H9 (cell line): ENCODE measurements at regions not wholly inside any gene's neighbourhood (a gene's known extent, or its start where the extent isn't known, plus 50 kb on each side); places are given as distances from the start of the nearest gene placed in this dataset.

Source experiments
- DNase-seq: peaks from one replicate; pipeline ENCODE4 v3.0.0-alpha.2; 2017
- H2AFZ ChIP-seq: one replicate; pipeline ENCODE4 v1.6.1; 2013; ENCODE audit warnings: mild to moderate bottlenecking, low read length, control low read depth, moderate library complexity
- H2AK5ac ChIP-seq: 2 replicates; pipeline ENCODE4 v1.6.1; 2013; ENCODE audit warnings: low read length, control low read depth, mixed read lengths; ENCODE audit not compliant: insufficient read length
- H2BK120ac ChIP-seq: one replicate; pipeline ENCODE4 v1.6.1; 2013; ENCODE audit warnings: low read depth, mild to moderate bottlenecking, low read length, control low read depth, inconsistent platforms; ENCODE audit not compliant: poor library complexity, severe bottlenecking
- H2BK12ac ChIP-seq: 2 replicates; pipeline ENCODE4 v1.6.1; 2013; ENCODE audit warnings: low read length, control low read depth, mixed read lengths, low read depth; ENCODE audit not compliant: insufficient read length
- H2BK15ac ChIP-seq: 2 replicates; pipeline ENCODE4 v1.6.1; 2013; ENCODE audit warnings: low read depth, low read length, control low read depth
- H2BK20ac ChIP-seq: one replicate; pipeline ENCODE4 v1.6.1; 2013; ENCODE audit warnings: low read depth, mild to moderate bottlenecking, low read length, control low read depth, inconsistent platforms; ENCODE audit not compliant: poor library complexity, severe bottlenecking
- H2BK5ac ChIP-seq: 2 replicates; pipeline ENCODE4 v1.6.1; 2013; ENCODE audit warnings: low read length, control low read depth, mixed read lengths; ENCODE audit not compliant: insufficient read length
- H3K14ac ChIP-seq: 2 replicates; pipeline ENCODE4 v1.6.1; 2013; ENCODE audit warnings: low read length, control low read depth; ENCODE audit not compliant: insufficient read depth
- H3K18ac ChIP-seq: 2 replicates; pipeline ENCODE4 v1.6.1; 2013; ENCODE audit warnings: low read depth, mild to moderate bottlenecking, mixed read lengths, low read length, control low read depth; ENCODE audit not compliant: insufficient read length
- H3K23ac ChIP-seq: 2 replicates; pipeline ENCODE4 v1.6.1; 2013; ENCODE audit warnings: low read length, control low read depth, mixed read lengths, low read depth; ENCODE audit not compliant: insufficient read length
- H3K23me2 ChIP-seq: 2 replicates; pipeline ENCODE4 v1.6.1; 2013; ENCODE audit warnings: low read depth, mild to moderate bottlenecking, mixed read lengths, low read length, control low read depth; ENCODE audit not compliant: insufficient read length, poor library complexity, severe bottlenecking
- H3K27ac ChIP-seq: 2 replicates; pipeline ENCODE4 v1.5.1; 2013; ENCODE audit warnings: low read length, control low read depth, mixed read lengths, low read depth; ENCODE audit not compliant: insufficient read length
- H3K27me3 ChIP-seq: 2 replicates; pipeline ENCODE4 v1.6.1; 2013; ENCODE audit warnings: low read length, control low read depth, inconsistent platforms; ENCODE audit not compliant: insufficient read depth
- H3K4ac ChIP-seq: 2 replicates; pipeline ENCODE4 v1.6.1; 2013; ENCODE audit warnings: low read depth, mild to moderate bottlenecking, control low read depth, inconsistent platforms, low read length, moderate library complexity
- H3K4me1 ChIP-seq: 2 replicates; pipeline ENCODE4 v1.6.1; 2013; ENCODE audit warnings: low read length, control low read depth, inconsistent platforms; ENCODE audit not compliant: insufficient read depth
- H3K4me2 ChIP-seq: 2 replicates; pipeline ENCODE4 v1.6.1; 2013; ENCODE audit warnings: low read length, control low read depth, mixed read lengths; ENCODE audit not compliant: insufficient read length, insufficient read depth
- H3K56ac ChIP-seq: 2 replicates; pipeline ENCODE4 v1.6.1; 2013; ENCODE audit warnings: low read depth, mild to moderate bottlenecking, mixed read lengths, low read length, control low read depth; ENCODE audit not compliant: insufficient read length
- H3K79me1 ChIP-seq: 2 replicates; pipeline ENCODE4 v1.6.1; 2013; ENCODE audit warnings: low read depth, mild to moderate bottlenecking, moderate library complexity, low read length, control low read depth, inconsistent platforms; ENCODE audit not compliant: insufficient read depth, poor library complexity, severe bottlenecking
- H3K79me2 ChIP-seq: 2 replicates; pipeline ENCODE4 v1.6.1; 2013; ENCODE audit warnings: low read length, control low read depth, inconsistent platforms; ENCODE audit not compliant: insufficient read depth
- H3K9ac ChIP-seq: 2 replicates; pipeline ENCODE4 v1.6.1; 2013; ENCODE audit warnings: low read length, control low read depth, mixed read lengths; ENCODE audit not compliant: insufficient read length; ENCODE audit errors: extremely low read depth
- H3K9me3 ChIP-seq: one replicate; pipeline ENCODE4 v1.6.1; 2013; ENCODE audit warnings: low read depth, low read length, inconsistent platforms; ENCODE audit not compliant: control insufficient read depth
- H3T11ph ChIP-seq: one replicate; pipeline ENCODE4 v1.6.1; 2013; ENCODE audit warnings: mild to moderate bottlenecking, low read length, control low read depth, inconsistent platforms
- H4K20me1 ChIP-seq: one replicate; pipeline ENCODE4 v1.6.1; 2013; ENCODE audit not compliant: control insufficient read depth, insufficient read length, insufficient read depth
- H4K5ac ChIP-seq: 2 replicates; pipeline ENCODE4 v1.6.1; 2013; ENCODE audit warnings: low read depth, mild to moderate bottlenecking, mixed read lengths, low read length, control low read depth; ENCODE audit not compliant: insufficient read length
- H4K8ac ChIP-seq: replicated peaks from 2 replicates; pipeline ENCODE4 v1.6.1; 2013; ENCODE audit warnings: low read length, control low read depth, mixed read lengths, low read depth; ENCODE audit not compliant: insufficient read length
- H4K91ac ChIP-seq: 2 replicates; pipeline ENCODE4 v1.6.1; 2013; ENCODE audit warnings: low read depth, mild to moderate bottlenecking, moderate library complexity, mixed read lengths, low read length, control low read depth; ENCODE audit not compliant: insufficient read length
- H3K27ac Mint-ChIP-seq, 3 experiments: 2 replicates in 2 of 3; 3 replicates in 1 of 3; pipeline ENCODE4 v1.8.0; 2020 to 2021; ENCODE audit warnings: mixed read lengths in 3 of 3, mild to moderate bottlenecking in 1 of 3, moderate library complexity in 1 of 3
- H3K27me3 Mint-ChIP-seq: 2 replicates; pipeline ENCODE4 v1.8.0; 2021; ENCODE audit warnings: low read depth, mild to moderate bottlenecking, moderate library complexity, mixed read lengths
- H3K36me3 Mint-ChIP-seq, 3 experiments: 2 replicates in 2 of 3; 3 replicates in 1 of 3; pipeline ENCODE4 v1.8.0; 2020 to 2021; ENCODE audit warnings: low read depth in 3 of 3, mixed read lengths in 3 of 3; ENCODE audit not compliant: insufficient read depth in 1 of 3
- H3K4me1 Mint-ChIP-seq, 2 experiments: 2 replicates each; pipeline ENCODE4 v1.8.0; 2020; ENCODE audit warnings: mixed read lengths in 2 of 2
- H3K4me3 Mint-ChIP-seq, 2 experiments: 2 replicates in 1 of 2; 3 replicates in 1 of 2; pipeline ENCODE4 v1.8.0; 2020 to 2021; ENCODE audit warnings: mild to moderate bottlenecking in 2 of 2, mixed read lengths in 2 of 2, moderate library complexity in 1 of 2
- H3K9me3 Mint-ChIP-seq, 2 experiments: 2 replicates in 1 of 2; 3 replicates in 1 of 2; pipeline ENCODE4 v1.8.0; 2020; ENCODE audit warnings: mild to moderate bottlenecking in 2 of 2, mixed read lengths in 2 of 2, moderate library complexity in 1 of 2
- CTCF ChIP-seq: fragments of 200-600 bp; sonication (generic); conservative IDR thresholded peaks from 3 replicates; pipeline ENCODE4 v1.8.0; 2021; ENCODE audit warnings: antibody characterized with exemption, mild to moderate bottlenecking
- WGBS: extraction: QIAGEN DNeasy Blood & Tissue Kit; methylation state at CpG from one replicate; pipeline ENCODE4 v1.1.7; 2013; ENCODE audit warnings: missing lambda C conversion rate, low lambda C conversion rate, mixed read lengths; ENCODE audit not compliant: insufficient read length; ENCODE audit errors: extremely low coverage; 5-methylcytosine and 5-hydroxymethylcytosine counted together

DNA sequence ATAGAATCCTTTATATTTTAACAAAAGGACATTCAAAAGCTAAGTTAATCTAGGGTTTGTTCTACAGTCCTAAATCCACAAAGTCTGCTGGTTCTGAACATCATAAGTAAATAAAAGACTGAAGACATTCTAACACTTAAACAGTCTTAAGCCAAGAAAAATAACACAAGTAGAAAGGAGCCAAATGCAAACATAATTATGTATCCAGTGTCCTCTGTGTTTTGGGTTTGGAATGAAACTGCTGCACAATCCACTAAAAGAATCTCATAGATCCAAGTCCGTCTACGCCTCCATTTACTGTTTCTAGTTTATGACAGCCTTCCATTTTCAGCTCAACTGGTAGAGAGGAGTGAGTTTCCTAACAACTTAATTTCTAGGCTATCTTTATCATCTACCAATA, 623.6 kb upstream of the FZD8 start:
- H4K20me1 ChIP-seq: no peaks in the 10 kb centered on the region
- H2AK5ac ChIP-seq: no peak overlapping the region
- no peaks in the 10 kb centered on the region for H3K23me2 ChIP-seq
- no peak overlapping the region for H3K4ac ChIP-seq
- H3K23ac ChIP-seq: no peak overlapping the region
- no peak overlapping the region for H3K18ac ChIP-seq
- H3K27ac ChIP-seq: no peak overlapping the region
- no peak overlapping the region for H4K91ac ChIP-seq
- no peak overlapping the region for H3K9ac ChIP-seq
- Mint-ChIP-seq H3K4me3 (no peak overlapping the region), H3K27ac (no peak overlapping the region), H3K4me1 (peaks cover 2 to 8% of the 10 kb centered on the region in 2 experiments; a peak in 2 of 4 replicates), H3K9me3 (no peaks in the 10 kb centered on the region; a peak in 1 of 5 replicates), H3K36me3 (no peaks in the 10 kb centered on the region), H3K27me3 (no peaks in the 10 kb centered on the region)
- no peak overlapping the region for H4K5ac ChIP-seq
- H3K14ac ChIP-seq: no peak overlapping the region
- TF ChIP-seq CTCF: no peak
- no peak overlapping the region for H3T11ph ChIP-seq
- H3K56ac ChIP-seq: no peak overlapping the region
- H2BK20ac ChIP-seq: no peak overlapping the region
- H2BK12ac ChIP-seq: no peak overlapping the region
- no peaks in the 10 kb centered on the region for H3K79me1 ChIP-seq
- H3K27me3 ChIP-seq: no peaks in the 10 kb centered on the region
- H2BK120ac ChIP-seq: no peak overlapping the region
- no peaks in the 10 kb centered on the region for H3K9me3 ChIP-seq
- H2BK15ac ChIP-seq: no peak overlapping the region
- WGBS: no CpG with 5 or more reads among the region's 2 CpGs
- no peak overlapping the region for H4K8ac ChIP-seq
- no peaks in the 10 kb centered on the region for H3K79me2 ChIP-seq
- no peak overlapping the region for H2AFZ ChIP-seq
- no peak for DNase-seq
- no peak overlapping the region for H2BK5ac ChIP-seq
- H3K4me2 ChIP-seq: no peak overlapping the region
- no peaks in the 10 kb centered on the region for H3K4me1 ChIP-seq
